ENCODE measurements at regions not wholly inside any gene's neighbourhood (a gene's known extent, or its start where the extent isn't known, plus 50 kb on each side); places are given as distances from the start of the nearest gene placed in this dataset.

DNA sequence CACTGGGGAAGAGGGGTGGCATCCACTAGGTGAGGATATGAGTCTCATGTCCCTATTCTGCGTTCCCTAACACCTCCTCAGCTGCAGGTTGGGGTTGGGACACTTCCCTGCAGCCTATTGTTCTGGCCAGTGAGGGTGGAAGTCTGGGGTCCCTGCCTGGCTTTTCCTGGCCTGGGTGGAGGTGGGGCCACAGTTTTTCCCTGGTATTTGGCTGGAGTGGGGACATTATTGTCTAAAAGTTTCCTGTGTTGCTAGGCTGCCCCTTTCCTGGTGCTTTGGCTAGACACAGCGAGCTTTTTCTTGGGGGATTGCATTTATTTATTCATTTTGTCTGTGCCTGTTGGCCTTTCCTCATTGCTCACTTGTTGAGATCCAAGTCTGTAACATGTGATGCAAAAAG, 559.5 kb upstream of the IGFBP3 start:
- Mint-ChIP-seq H3K36me3 (ENCODE audit: low read depth) (no peaks in the 10 kb centered on the region), H3K4me1 (ENCODE audit: low read depth) (peaks cover 34% of the 10 kb centered on the region), H3K27me3 (ENCODE audit: insufficient read depth) (no peaks in the 10 kb centered on the region), H3K4me3 (no peak overlapping the region), H3K9me3 (no peaks in the 10 kb centered on the region), H3K27ac (no peak overlapping the region)
- TF ChIP-seq, protein P1, sequence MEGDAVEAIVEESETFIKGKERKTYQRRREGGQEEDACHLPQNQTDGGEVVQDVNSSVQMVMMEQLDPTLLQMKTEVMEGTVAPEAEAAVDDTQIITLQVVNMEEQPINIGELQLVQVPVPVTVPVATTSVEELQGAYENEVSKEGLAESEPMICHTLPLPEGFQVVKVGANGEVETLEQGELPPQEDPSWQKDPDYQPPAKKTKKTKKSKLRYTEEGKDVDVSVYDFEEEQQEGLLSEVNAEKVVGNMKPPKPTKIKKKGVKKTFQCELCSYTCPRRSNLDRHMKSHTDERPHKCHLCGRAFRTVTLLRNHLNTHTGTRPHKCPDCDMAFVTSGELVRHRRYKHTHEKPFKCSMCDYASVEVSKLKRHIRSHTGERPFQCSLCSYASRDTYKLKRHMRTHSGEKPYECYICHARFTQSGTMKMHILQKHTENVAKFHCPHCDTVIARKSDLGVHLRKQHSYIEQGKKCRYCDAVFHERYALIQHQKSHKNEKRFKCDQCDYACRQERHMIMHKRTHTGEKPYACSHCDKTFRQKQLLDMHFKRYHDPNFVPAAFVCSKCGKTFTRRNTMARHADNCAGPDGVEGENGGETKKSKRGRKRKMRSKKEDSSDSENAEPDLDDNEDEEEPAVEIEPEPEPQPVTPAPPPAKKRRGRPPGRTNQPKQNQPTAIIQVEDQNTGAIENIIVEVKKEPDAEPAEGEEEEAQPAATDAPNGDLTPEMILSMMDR (IDR thresholded peaks at IDR 0.05): no peak
- no peak for DNase-seq

DNA sequence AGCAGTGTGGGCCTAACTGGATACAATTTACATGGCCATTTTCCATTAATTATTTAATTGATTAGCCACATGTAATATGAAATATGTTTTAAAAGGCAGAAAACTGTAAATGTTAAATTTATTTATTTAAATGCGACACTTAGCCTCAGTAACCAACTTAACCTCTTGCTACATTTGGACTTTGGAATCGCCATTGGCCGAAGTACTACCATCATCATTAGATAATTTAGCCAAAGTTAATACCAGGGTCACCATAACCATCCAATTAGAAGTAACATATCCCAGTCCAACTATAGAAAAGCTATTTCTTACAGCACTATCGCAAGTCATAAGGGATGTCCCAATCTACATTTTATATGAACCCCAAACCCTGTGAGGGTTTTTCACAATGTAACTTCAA, 558.6 kb upstream of the IGFBP3 start:
- Mint-ChIP-seq H3K4me1 (ENCODE audit: low read depth) (peaks cover 25% of the 10 kb centered on the region), H3K9me3 (no peaks in the 10 kb centered on the region), H3K27me3 (ENCODE audit: insufficient read depth) (peaks cover 2% of the 10 kb centered on the region), H3K27ac (no peak overlapping the region), H3K4me3 (no peak overlapping the region), H3K36me3 (ENCODE audit: low read depth) (no peaks in the 10 kb centered on the region)
- no peak for DNase-seq
- TF ChIP-seq, protein P1 (IDR thresholded peaks at IDR 0.05): no peak

DNA sequence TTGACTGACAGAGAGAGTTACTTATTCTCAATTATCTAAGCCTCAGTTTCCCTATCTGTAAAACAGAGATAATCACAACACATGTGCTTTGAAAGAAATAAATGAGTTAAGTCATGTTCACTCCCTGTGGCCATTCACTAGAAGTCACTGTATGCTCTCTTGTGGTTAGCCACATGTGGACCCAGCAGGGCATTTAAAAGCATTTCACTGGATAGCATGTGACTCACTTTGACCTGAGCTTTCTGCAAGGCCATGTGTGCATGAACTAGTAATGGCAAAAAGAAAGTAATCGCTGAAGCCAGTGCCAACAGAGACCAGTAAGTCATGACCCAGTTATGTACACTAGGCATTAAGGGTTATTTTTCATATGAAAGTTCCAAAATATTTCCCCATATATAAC, 557.0 kb upstream of the IGFBP3 start:
- H3K27ac Mint-ChIP-seq: no peak overlapping the region
- H3K4me1 Mint-ChIP-seq (ENCODE audit: low read depth): peaks cover 18% of the 10 kb centered on the region
- H3K36me3 Mint-ChIP-seq (ENCODE audit: low read depth): 0 out of 2 replicates have a peak, but pooled peaks cover 4% of the 10 kb centered on the region
- H3K4me3 Mint-ChIP-seq: no peak overlapping the region
- DNase-seq: peak; percentile 69
- TF ChIP-seq, protein P1 (IDR thresholded peaks at IDR 0.05): no peak
- H3K9me3 Mint-ChIP-seq: no peaks in the 10 kb centered on the region
- H3K27me3 Mint-ChIP-seq (ENCODE audit: insufficient read depth): peaks cover 2% of the 10 kb centered on the region

DNA sequence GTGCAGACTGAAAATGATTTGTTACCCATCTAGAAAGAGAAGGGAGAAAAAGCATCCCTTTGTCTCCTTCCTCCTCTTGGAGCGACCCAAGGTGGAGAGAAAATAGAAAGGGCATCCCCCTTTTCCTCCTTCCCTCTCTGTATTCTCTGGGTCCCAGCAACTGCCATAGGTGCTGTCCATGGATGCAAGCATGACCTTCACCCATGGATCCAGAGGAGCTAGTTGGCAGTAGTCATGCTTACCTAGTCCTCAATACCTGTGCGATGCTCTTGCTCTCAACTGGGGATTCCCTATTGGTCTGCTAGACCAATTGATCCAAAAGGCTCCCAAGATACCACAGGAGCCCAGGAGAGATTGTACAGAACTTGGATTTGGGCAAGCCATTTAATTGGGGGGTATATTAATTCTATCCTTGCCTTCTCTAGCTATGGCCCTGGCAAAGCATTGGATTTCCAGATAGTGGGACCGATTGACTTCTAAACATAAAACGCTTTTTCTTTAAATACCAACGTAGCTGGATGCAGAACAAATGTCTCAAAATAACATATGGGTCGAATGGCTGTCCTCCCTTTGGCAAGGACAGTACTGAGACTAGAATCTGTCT, 547.8 kb upstream of the IGFBP3 start:
- Mint-ChIP-seq H3K36me3 (ENCODE audit: low read depth) (peaks cover 66% of the 10 kb centered on the region), H3K4me1 (ENCODE audit: low read depth) (no peaks in the 10 kb centered on the region), H3K27ac (no peak overlapping the region), H3K9me3 (peaks cover 77% of the 10 kb centered on the region), H3K27me3 (ENCODE audit: insufficient read depth) (peaks cover 4% of the 10 kb centered on the region), H3K4me3 (no peak overlapping the region)
- TF ChIP-seq, protein P1 (IDR thresholded peaks at IDR 0.05): no peak
- peak; percentile 9 for DNase-seq

DNA sequence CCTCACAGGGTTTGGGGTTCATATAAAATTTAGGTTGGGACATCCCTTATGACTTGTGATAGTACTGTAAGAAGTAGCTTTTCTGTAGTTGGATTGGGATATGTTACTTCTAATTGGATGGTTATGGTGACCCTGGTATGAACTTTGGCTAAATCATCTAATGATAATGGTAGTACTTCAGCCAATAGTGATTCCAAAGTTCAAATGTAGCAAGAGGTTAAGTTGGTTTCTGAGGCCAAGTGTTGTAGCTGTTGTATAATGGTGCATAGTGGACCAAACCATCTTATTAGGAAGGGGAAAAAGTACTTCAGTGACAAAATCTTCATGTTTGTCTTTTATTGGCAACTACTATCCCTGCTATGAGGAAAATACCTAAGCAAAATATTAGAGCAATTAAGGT, 542.1 kb upstream of the IGFBP3 start:
- peaks cover 40% of the 10 kb centered on the region for H3K9me3 Mint-ChIP-seq

More for the DNA sequence above, 542.1 kb upstream of the IGFBP3 start:
- Mint-ChIP-seq H3K27me3 (ENCODE audit: insufficient read depth) (peaks cover 3% of the 10 kb centered on the region), H3K4me3 (no peak overlapping the region), H3K4me1 (ENCODE audit: low read depth) (no peaks in the 10 kb centered on the region), H3K27ac (no peak overlapping the region), H3K36me3 (ENCODE audit: low read depth) (peaks cover 51% of the 10 kb centered on the region)
- no peak for DNase-seq
- TF ChIP-seq, protein P1 (IDR thresholded peaks at IDR 0.05): no peak
